HG03103 (cell line): ENCODE measurements at regions not wholly inside any gene's neighbourhood (a gene's known extent, or its start where the extent isn't known, plus 50 kb on each side); places are given as distances from the start of the nearest gene placed in this dataset.

ENCODE experiments used
- ATAC-seq: cut with Tn5 transposase; IDR thresholded peaks from one replicate; pipeline ENCODE4 v1.9.1; 2021; ENCODE audit warnings: low read depth; ENCODE audit not compliant: unreplicated experiment

DNA sequence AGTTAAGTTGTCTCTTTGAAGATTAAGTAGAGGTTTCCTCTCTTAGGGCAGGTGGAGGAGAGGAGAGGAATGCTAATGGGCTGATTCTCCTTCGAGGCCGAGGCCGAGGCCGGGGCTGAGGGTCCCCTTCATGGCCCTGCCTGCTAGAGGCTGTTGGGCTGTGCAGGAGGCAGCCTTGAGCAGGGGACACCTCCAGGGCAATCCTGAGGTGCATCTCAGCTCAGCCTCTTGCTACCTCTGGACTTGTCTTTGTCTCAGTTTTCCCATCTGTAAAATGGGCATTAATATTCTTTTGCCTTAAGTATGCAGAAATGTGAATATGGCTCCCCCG is 97.7 kb upstream of the PRR20G start:
- ATAC-seq = no peak

DNA sequence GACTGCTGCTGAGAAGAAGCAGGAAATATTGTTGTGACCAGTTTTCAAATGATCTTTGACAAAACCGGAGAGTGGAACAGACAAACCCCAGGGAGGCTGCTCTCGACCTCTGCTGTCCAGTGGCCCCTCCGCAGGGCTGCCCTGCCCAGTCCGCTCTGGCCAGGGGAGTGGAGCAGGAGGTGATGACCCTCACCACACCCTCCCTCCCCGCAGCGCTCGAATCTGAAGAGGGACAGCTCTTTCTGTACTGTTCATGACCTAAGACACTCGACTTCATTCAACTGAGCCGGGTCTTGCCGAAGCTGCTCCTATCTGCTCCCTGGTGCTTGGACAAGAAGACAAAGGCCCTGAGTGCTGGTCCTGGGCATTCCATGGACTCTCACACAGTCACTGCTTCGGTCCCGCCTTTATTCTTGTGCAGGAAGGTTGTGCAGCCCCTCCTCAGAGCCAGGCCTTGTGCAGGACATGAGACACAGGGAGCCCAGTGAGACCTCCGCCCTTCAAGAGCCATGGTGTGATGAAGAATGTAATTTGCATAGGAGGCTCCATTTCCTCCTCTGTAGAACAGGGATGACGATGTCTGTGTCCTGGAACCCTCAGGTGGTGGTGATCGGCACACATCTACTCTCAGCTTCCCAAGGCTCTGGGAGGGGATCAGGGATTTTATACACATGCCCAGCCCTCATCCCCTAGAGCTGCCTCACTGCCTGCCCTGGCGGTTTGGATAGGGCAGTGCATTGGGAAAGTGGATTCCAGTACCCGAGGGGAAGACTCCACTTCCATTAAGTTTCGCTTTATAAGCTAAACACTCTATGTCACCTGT is 97.1 kb upstream of the PRR20G start:
- no peak for ATAC-seq

DNA sequence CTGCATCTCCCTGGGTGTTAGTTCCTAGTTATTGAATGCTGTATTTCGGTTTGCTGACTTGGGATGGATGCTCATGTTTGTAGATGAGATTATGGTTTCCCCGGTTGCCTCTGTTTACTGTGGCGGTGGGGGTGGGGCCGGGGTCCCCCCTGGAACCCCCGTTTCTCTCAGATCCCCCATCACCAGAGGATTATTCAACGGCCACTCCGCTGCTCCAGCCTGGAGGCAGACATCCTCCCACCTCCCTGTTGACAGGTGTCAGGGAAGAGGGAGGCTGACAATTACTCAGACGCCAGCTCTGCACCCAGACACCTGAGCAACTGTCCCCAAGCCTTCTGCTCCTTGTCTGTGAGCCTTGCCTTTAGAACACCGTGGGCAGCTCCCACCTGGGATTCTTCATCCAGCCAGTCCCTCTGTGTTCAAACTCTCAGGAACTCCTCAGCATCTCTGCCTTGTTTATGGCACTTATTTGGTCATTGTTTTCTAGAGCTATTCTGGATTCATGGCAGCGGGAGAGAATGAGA is 95.9 kb upstream of the PRR20G start:
- no peak for ATAC-seq

DNA sequence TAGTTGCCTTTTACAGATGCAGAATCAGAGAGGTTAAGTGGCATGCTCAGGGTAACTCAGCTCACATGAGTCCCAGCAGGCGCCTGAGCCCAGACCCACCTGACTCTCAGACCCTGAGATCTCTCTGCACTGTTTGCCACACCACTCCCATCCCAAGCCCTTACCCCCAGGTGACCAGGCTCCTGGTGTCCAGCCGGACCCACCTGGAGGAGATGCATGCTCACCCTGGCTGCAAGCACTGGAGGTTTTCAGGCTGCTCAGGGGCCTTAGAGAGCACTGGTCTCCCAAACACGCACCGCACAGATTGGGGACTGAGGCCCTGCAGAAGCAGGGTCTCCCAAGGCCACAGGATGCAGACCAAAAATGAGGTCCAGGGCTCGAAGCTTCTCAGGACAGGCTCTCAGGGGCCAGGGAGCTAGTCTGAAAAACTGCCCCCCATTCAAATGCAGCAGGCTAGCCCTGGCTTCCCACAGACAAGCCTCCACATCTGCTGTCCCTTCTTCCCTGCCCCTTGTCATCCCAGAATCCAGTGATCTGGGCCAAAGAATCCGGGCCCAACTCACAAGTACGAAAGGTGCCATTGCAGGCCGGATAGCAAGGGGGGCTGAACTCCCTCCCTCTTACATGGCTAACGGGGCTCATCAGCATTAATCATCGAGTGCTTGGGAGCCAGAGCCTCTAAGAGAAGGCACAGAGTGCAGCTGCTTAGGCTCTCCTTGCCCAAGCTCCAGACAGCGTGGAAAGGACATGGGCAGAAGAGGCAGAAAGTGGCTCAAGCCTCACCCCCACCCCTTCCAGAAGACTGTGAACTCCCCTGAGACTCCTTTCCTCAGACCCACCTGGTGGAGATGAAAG is 90.2 kb upstream of the PRR20G start:
- ATAC-seq = no peak

DNA sequence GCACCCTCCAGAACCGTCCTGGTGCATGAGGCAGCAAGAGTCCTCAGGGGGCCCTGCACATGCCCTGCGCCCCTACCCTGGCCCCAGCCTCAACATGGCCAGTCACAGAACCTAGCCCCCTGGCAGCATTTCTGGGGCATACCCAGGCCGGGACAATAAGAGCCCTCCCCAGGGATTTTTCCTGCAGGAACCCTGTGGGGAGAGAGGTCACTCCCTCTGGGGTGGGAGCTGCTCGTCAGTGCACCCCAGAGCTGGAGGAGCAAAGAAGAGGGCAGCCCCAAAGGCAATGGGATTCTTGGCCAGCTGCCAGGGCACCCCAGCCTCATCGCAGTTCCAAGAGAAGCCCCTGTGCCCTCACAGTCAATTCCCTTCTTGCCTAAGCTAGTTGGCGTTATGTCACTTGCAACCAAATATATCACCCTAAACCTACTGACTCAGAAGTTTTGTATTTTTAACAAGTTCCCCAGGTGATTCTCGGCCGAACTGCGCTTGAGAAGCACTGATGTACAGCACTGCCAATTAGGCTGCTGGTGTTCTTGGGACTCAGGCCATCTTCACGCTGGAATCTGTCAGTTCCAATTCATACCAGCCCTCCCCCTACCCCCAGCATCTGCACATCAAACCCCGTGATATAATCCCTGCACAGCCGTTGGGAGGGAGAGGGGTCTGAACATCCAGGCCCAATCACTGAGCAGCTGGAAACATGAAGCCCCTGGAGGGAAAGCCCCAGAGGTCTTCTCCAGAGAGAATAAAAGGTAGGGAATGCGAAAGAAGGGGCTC is 87.5 kb upstream of the PRR20G start:
- ATAC-seq = no peak

DNA sequence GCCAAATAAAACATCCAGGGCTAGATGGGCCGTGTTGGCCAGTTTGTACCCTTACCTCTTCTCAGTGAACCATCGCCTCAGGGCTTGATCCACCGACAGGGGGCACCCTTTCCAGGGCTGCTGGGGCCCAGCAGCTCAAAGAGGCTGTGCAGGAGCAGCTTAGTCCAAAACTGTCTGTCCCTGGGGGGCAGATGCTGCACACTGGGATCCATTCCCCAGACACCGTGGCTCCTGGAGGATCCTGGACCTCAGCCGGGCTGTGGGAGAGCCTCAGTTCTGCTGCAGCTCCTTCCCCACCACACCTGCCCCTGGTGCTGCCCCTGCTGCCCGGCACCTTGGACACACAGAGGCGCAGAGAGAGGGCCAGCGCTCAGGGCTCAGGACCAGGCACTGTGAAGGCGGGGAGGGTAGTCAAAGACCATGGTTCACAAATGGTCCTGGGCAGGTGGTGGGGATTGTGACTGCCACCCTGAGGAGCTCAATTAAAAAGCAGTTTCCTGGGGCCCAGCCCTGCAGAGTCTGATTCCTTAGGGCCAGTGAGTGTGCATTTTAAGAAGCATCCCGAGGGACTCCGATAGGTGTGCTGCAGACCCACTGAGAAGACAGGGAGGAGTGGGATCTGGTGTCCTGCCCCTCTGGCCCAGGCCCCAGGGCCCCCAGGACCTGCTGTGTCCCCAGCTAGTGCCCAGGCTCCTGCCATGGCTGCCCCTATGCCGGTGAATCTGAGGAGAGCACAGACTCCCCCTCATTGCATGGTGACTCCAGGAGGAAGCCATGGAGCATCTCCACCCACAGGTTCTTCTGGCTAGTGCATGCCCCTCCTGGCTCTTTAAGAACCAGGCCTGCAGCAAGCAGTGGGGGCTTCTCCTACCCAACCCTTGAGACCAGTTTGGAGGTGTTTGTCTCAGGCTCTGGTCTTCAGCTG is 86.5 kb upstream of the PRR20G start:
- ATAC-seq = no peak

DNA sequence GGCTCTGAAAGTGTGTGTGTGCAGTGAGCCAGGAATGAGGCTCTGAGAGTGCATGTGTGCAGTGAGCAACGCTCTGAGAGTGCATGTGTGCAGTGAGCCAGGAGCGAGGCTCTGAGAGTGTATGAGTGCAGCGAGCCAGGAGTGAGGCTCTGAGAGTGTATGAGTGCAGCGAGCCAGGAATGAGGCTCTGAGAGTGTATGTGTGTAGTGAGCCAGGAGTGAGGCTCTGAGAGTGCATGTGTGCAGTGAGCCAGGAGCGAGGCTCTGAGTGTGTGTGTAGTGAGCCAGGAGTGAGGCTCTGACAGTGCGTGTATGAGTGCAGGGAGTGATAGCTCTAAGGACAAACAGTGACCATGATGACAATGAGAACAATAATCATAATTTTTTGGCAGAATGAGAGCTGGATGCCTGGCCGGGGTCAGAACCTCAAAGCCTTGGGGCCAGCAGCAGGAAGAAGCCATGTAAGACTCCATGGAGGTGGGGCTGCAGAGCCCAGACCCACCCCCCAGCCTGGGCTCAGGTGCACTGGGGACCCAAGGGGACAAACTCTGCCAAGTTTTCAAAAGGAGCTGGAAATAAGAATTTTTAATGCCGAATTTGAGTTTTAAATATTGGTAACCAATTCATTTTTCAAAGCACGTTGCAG is 85.7 kb upstream of the PRR20G start:
- no peak for ATAC-seq

DNA sequence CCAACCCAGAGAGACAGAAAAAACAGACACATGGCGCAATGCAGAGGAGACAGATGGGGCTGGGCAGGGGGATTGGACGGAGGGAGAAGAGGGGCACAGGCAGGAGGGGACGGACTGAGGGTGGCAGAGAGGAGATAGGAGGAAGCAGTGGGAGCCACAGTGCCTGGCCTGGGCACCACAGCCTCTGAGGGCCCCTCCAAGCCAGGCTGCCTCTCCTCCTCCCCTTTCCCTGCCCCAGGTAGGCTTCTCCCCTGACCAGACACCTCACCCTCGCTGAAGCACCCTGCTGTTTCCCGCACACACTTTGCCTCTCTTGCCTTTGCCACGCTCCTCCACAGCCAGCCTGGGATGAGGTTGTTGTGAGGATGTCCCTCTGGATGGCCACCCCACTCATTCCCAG is 84.0 kb upstream of the PRR20G start:
- ATAC-seq = no peak

DNA sequence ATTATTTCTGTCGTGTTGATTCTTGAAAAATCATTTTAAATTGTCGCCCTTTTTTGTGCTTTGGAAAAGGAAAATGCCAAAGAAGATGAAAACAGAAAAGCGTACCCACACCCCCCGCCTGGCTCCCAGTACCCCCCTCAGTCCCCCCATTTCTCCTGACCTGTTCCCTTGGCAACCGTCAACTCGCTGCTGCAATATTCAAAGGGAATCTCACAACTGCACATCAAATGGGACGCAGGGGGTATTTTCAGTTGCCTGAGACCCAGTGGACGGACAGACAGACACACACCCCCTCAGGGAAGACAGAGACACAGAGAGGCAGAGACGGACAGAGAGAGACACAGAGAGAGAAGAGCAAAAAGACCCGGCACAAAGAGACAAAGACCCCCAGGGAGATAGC is 83.5 kb upstream of the PRR20G start:
- ATAC-seq = no peak

DNA sequence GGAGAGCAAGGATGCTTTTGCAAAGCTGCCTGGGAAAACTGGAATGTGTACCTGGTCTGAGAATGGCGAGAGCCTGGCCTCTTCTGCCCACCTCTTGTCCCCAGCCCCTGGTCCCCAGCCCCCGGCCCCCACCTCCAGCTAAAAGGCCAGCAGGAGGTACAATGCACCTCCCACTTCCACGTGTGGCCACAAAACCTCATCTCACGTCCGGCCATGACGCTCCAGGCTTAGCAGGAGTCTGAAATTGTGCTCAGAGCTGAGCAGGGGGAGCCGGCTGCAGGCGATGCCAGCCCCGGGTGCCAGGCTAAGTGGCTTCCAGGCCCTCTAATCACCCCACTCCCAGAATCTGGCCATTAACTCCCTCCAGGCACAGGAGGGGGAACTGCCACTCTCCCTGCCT is 83.1 kb upstream of the PRR20G start:
- ATAC-seq = no peak

DNA sequence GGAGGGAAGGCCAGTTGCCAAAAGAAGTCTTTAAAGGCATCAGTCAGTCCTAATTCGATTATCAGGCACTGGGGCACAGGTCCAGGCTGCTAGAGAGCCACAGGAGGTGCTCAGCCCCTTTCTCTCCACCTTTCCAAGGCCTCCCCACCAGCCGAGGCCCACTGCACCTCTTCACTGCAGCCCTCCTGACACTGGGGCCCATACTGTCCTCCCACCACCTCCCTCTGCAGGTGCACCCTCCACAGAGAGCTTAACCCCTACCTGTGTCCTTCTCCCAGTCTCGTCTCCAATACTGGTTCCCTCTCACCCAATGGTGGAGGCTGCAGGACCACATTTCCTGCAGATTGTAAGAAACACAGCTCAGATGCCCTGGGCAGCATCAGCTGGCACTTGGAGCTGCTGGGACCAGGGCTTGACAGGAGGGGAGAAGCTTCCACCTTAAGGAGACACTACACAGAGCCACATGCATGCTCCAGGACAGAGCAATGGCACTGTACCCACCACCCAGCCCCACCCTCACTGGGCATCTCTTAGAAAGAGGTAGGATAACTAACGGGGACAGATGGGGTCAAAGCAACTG is 81.6 kb upstream of the PRR20G start:
- ATAC-seq = no peak

DNA sequence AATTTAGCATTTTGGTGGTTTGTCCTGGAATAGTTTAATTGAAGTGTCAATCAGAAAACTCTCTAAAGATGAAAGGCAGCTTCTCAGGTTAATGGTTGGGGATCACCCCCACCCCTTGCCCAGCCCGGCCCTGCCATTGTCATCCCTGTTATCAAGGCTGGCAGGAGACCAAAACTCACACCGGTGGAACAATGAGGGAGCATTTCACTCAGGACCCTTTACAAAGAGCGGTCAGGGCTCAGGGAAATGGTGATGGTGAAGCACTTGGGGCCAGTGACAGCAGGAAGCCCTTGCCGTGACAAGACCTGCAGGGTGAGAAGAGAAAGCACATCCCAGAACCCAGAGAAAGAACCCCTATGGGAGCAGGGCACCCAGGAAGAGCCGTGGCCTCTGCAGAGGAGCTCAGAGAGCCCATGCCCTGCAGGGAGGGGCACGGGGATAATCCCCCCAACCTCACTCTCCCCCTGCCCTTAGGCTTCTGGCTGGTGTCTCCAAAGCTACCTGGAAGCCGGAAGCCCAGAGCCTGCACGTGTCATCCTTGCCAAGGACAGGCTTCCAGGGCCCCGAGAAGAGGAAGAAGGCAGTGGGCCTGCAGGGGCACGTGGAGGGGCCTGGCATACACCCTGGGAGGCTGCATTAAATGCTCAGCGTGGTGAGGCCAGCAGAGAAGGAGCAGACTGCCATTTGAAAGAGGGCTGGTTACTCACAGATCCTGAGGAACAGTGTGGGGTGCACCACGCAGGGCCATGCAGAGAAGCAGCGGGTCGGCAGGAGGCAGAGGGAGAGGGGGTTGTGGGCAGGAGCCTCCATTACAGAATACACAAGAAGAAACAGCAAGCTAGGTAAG is 80.6 kb upstream of the PRR20G start:
- no peak for ATAC-seq

DNA sequence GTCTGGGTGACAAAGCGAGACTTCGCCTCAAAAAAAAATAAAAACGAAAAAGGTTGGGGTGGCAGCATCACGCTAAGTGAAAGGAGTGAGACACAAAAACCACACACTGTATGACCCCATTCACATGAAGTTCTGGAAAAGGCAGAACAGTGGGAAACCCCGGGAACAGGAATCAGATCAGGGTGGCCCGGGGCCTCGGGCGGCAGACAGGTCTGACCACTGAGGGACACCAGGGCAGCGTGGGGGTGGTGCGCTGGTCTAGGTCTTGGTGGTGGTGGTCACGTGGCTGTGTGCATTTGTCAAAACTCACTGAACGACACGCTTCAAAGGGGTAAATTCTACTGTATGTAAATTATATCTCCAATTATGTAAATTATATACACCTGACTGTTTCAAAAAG is 79.7 kb upstream of the PRR20G start:
- no peak for ATAC-seq

DNA sequence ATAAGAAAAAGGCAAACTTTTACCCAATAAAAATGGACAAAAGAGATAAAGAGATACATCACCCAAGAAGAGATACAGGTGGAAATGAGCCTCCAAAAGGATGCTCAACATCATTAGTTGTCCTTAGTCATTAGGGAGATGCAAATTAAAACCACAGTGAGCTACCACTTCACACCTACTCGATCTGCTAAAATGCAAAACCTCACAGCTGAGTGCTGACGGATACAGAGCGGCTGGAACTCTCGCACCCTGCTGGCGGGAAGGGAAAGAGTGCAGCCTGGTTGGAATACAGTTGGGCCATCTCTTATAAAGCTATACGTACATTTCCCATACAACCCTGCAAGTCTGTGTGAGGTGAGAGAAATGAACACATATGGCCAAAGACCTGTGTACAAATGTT is 78.5 kb upstream of the PRR20G start:
- no peak for ATAC-seq

DNA sequence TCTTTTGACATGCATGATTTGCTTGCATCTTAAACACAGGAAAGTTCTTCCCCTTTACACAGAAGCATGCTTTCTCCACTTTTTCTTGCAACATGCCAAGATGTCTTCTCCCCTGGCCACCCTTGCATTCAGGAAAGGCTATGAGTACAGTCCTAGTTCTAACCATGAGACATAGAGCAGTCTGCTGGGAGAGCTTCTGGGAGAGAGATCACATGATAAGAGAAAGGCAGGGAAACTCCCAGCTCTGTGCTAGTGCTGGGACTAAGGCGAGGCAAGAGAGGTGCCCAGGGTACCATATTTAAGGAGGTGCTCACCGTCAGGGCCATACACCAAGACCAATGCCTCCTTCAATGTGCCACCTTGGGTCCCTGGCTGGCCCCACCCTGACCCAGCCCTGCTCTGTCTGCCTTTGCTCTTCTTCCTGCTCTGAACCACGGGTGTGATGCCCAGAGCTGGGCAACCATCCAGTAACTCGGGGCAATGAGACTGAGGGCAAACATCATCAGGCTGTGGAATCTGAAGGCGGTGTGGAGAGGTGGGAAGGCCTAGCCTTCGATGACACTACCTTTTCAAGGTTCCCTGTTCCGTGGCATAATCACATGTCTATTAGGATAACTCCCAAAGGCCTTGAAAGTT is 77.4 kb upstream of the PRR20G start:
- no peak for ATAC-seq

DNA sequence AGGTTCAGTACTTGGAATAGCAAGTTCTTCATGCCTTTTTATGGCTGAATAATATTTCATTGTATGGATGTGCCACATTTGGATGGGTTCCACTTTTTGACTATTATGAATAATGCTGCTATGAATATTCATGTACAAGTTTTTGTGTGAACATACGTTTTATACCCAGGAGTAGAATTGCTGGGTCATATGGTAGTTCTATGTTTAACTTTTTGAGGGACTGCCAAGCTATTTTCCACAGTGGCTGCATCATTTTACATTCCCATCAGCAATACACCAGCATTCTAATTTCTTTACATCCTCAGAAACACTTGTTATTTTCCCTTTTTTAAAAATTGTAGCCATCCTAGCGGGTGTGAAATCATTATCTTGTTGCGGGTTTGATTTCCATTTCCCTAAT is 76.0 kb upstream of the PRR20G start:
- ATAC-seq = no peak

DNA sequence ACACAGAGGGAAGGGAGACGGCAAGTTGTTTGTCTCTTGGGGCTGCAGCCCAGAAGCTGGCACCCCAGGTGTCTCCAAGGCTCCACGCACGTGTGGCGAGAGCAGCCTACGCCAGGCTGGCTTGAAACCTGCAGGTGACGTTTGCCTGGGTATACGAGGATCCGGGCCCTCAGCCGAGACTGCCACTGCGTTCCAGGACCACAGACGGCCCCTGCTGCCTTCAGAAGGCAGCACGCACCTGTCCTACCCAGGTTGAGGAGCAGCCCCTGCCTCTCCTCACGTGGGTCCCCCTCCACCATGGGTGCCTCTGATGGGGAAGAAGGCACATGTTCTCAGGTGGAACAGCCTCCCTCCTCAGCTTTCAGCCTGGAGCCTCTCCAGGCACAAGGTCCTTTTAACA is 75.3 kb upstream of the PRR20G start:
- ATAC-seq = no peak

DNA sequence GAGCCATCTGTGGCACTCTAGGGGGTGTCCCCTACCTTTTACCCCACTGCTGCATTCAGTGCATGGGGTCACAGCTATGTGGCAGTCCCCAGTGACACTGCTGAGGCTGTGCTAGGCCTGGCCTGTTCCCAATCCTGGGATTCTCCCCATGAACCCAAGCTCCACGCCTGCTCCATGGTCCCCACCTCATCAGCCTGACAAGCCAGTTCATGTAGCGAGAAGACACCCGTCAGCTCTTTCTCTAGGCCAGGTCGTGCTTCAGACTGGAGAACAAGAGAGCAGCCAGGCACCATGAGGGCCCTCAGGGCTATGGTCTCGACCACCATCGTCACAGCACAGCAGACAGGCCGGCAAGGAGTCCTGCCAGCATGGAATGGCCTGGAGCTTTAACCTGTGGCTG is 72.8 kb upstream of the PRR20G start:
- ATAC-seq = no peak
